Tibial artery (tissue), 4 donors: ENCODE measurements at regions not wholly inside any gene's neighbourhood (a gene's known extent, or its start where the extent isn't known, plus 50 kb on each side); places are given as distances from the start of the nearest gene placed in this dataset.

Experiments used
- DNase-seq, 2 donors: peaks; one replicate each; pipeline ENCODE4 v3.0.0-alpha.2; 2019
- H3K27ac ChIP-seq, 2 donors: fragments of 200-600 bp; sonication (generic) in 1 of 2; 1 replicate in 1 of 2; 2 replicates in 1 of 2; pipeline ENCODE4 v1.5.1; 2018 to 2019; ENCODE audit warnings: mild to moderate bottlenecking in 1 of 2
- H3K27me3 ChIP-seq, 2 donors: fragments of 200-600 bp; sonication (generic) in 1 of 2; one replicate each; pipeline versions ENCODE4 v1.5.1 to v1.6.0; 2016 to 2019
- H3K36me3 ChIP-seq, 3 donors: fragments of 200-600 bp; sonication (generic) in 2 of 3; one replicate each; pipeline ENCODE4 v1.5.1; 2016 to 2019; ENCODE audit warnings: mild to moderate bottlenecking in 2 of 3
- H3K4me1 ChIP-seq, 4 donors: fragments of 200-600 bp; sonication (generic) in 2 of 4; 1 replicate in 3 of 4; 2 replicates in 1 of 4; pipeline ENCODE4 v1.5.1; 2016 to 2019
- H3K4me3 ChIP-seq, 2 donors: fragments of 200-600 bp; sonication (generic) in 1 of 2; 1 replicate in 1 of 2; 2 replicates in 1 of 2; pipeline ENCODE4 v1.5.1; 2018 to 2019; ENCODE audit warnings: mild to moderate bottlenecking in 2 of 2
- H3K9me3 ChIP-seq, 3 donors: fragments of 200-600 bp; sonication (generic) in 1 of 3; one replicate each; pipeline ENCODE4 v1.5.1; 2016 to 2019
- intact Hi-C: fragments of 100-400 bp; cut with DNase I; formaldehyde crosslinking; loops from one replicate; pipeline ENCODE4 v1.15.0; 2023; ENCODE audit warnings: low total_unique reads
- TF ChIP-seq, protein P1 (sequence below), 2 experiments: fragments of 200-600 bp in 1 of 2; fragments of 450-650 bp in 1 of 2; IDR thresholded peaks; one replicate each; pipeline ENCODE4 v1.5.1; 2017 to 2019; ENCODE audit warnings: antibody characterized with exemption in 2 of 2, mild to moderate bottlenecking in 1 of 2, moderate library complexity in 1 of 2

- H3K4me1 ChIP-seq: peaks cover 0 to 29% (median 19%) of the 10 kb centered on the region in 4 donors
- H3K36me3 ChIP-seq: no peaks in the 10 kb centered on the region
- intact Hi-C loops: no loop called here
- TF ChIP-seq, protein P1, sequence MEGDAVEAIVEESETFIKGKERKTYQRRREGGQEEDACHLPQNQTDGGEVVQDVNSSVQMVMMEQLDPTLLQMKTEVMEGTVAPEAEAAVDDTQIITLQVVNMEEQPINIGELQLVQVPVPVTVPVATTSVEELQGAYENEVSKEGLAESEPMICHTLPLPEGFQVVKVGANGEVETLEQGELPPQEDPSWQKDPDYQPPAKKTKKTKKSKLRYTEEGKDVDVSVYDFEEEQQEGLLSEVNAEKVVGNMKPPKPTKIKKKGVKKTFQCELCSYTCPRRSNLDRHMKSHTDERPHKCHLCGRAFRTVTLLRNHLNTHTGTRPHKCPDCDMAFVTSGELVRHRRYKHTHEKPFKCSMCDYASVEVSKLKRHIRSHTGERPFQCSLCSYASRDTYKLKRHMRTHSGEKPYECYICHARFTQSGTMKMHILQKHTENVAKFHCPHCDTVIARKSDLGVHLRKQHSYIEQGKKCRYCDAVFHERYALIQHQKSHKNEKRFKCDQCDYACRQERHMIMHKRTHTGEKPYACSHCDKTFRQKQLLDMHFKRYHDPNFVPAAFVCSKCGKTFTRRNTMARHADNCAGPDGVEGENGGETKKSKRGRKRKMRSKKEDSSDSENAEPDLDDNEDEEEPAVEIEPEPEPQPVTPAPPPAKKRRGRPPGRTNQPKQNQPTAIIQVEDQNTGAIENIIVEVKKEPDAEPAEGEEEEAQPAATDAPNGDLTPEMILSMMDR (IDR thresholded peaks at IDR 0.05): no peak
- H3K27ac ChIP-seq: peak overlapping the region; percentile 14 to 57
- H3K27me3 ChIP-seq: no peaks in the 10 kb centered on the region
- H3K4me3 ChIP-seq: no peak overlapping the region
- DNase-seq: no peak
- no peaks in the 10 kb centered on the region for H3K9me3 ChIP-seq
Observed at GRCh38 chr16:65521633-65522328, 399.9 kb upstream of the CDH11 start.

- intact Hi-C loops: no loop called here
- Histone ChIP-seq H3K36me3 (no peaks in the 10 kb centered on the region), H3K27ac (peak overlapping the region in 1 of 2 donors; percentile 21), H3K4me1 (peaks cover 0 to 35% (median 19%) of the 10 kb centered on the region in 4 donors), H3K4me3 (no peak overlapping the region), H3K27me3 (no peaks in the 10 kb centered on the region), H3K9me3 (no peaks in the 10 kb centered on the region)
- TF ChIP-seq, protein P1 (IDR thresholded peaks at IDR 0.05): no peak
- DNase-seq: no peak
Observed at GRCh38 chr16:65519402-65519801, 397.5 kb upstream of the CDH11 start.

DNA sequence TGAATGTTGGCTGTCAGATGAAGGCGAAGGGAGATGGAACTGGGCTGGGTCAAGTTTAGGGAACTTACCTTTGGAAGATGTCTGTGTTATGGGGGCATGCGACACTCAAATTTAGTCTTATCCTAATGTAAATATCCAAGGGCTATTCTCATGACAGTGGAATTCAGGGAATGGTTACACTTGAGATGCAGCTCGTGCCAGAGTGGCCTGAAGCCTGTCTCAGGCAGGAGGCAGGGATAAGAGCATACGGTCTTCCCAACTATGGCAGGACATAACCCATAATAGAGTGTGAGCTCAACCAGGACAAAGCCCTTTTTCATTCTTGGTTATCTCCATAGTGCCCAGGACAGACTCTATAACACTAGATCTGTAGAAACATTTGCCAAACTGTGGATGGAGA is 393.3 kb upstream of the CDH11 start:
- Histone ChIP-seq H3K4me3 (no peak overlapping the region), H3K27me3 (no peaks in the 10 kb centered on the region), H3K9me3 (no peaks in the 10 kb centered on the region), H3K36me3 (no peaks in the 10 kb centered on the region), H3K4me1 (peaks cover 0 to 13% (median 5%) of the 10 kb centered on the region in 4 donors), H3K27ac (no peak overlapping the region)
- intact Hi-C loops: no loop called here
- DNase-seq: no peak
- TF ChIP-seq, protein P1 (IDR thresholded peaks at IDR 0.05): no peak

GRCh38 chr16:65510850-65511249 is 389.0 kb upstream of the CDH11 start:
- peaks cover 0 to 6% (median 0%) of the 10 kb centered on the region in 4 donors for H3K4me1 ChIP-seq
- H3K9me3 ChIP-seq: no peaks in the 10 kb centered on the region
- DNase-seq: no peak
- H3K27me3 ChIP-seq: no peaks in the 10 kb centered on the region
- TF ChIP-seq, protein P1 (IDR thresholded peaks at IDR 0.05): no peak
- no peak overlapping the region for H3K27ac ChIP-seq
- intact Hi-C loops: no loop called here
- no peak overlapping the region for H3K4me3 ChIP-seq
- H3K36me3 ChIP-seq: no peaks in the 10 kb centered on the region

GRCh38 chr16:65510241-65510640 is 388.4 kb upstream of the CDH11 start:
- DNase-seq: no peak
- intact Hi-C loops: no loop called here
- TF ChIP-seq, protein P1 (IDR thresholded peaks at IDR 0.05): no peak
- no peaks in the 10 kb centered on the region for H3K9me3 ChIP-seq
- no peaks in the 10 kb centered on the region for H3K36me3 ChIP-seq
- H3K27me3 ChIP-seq: no peaks in the 10 kb centered on the region
- no peak overlapping the region for H3K27ac ChIP-seq
- H3K4me3 ChIP-seq: no peak overlapping the region
- H3K4me1 ChIP-seq: peaks cover 0 to 4% (median 0%) of the 10 kb centered on the region in 4 donors
